T-helper 1 cell treated with Interleukin-12 subunit alpha and Interleukin-12 subunit beta and Interleukin-4 antibody, amounts not matched to agents 30 ng/mL and 1 ng/mL, for 36 hours (primary cell): ENCODE measurements at regions not wholly inside any gene's neighbourhood (a gene's known extent, or its start where the extent isn't known, plus 50 kb on each side); places are given as distances from the start of the nearest gene placed in this dataset.

ENCODE experiments used
- intact Hi-C: fragments of 100-400 bp; cut with micrococcal nuclease; formaldehyde crosslinking; loops from one replicate; pipeline ENCODE4 v1.15.1; 2024

DNA sequence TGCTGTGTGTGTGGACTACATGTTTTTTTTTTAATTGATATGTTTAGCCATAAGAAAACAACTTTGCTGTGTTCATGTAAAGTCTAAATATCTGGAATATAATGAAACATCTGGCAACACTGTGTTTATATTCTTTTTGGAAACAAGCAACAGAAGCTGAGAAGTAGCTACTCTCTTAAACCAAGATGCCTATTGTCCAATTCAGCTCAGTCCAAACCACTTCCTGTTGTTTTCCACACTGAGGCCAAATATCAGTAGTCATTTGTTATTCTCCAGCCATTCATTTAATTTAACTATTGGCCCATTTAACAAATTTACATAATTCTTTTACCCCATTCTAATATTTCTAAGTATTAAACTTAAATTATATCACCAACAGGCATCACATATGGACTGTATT is 903.0 kb upstream of the SLIT2 start:
- intact Hi-C loops, result no loop called here

DNA sequence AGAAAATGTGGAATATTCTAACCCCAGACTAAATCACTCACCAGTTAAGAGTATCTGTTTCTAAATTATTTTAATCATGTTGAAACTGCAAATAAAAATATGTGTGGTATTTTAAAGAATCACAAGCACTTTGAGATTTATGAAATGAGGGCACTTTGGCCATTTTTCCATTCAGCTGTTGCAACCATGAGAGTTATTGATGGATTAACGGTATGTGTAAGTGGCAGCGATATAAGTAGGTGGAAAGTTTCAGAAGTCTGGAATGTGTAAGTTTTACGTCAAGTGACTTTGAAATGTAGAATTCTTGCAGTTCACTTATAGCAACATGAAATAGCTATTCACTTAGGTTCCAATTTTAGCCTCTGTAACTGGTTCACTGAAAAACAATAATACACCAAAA is 905.1 kb upstream of the SLIT2 start:
- intact Hi-C loops, result no loop called here

DNA sequence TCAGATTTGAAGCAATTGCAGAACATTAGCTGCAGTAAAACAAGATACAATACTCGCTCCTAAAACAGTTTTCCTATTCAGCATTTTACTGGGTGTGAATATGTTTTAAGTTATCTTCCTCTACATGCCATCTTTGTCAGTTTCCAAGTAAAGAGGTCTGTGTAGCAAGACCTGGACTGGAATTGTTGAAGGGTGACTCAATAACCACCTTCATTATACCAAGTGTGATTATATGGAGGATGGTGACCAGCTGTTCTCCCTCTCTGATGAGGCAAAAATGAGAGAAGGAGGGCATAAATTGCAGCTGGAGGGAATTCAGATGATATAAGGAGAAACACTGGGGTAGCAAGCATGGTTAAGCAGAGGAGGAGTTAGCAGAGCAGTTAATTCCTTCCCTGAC is 922.1 kb upstream of the SLIT2 start:
- intact Hi-C loops, result no loop called here

DNA sequence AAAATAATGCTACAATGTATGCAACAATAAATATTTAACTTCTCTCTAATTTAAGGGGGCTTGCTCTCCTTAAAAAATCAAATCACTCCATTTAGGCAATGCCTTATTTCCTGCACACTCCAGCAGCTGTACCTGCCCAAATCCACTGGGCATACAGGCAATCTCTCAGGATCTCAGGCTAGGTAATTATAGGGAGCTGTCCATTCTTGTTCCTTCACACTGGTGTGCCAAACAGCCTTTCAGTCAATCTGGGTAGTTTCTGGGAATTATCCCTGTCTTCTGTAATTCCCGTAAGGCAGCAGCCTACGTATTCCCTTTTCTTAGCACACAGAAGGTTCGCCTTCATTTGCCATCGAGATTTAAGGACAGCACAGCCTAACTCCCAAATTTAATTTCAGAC is 922.6 kb upstream of the SLIT2 start:
- intact Hi-C loops, result no loop called here

DNA sequence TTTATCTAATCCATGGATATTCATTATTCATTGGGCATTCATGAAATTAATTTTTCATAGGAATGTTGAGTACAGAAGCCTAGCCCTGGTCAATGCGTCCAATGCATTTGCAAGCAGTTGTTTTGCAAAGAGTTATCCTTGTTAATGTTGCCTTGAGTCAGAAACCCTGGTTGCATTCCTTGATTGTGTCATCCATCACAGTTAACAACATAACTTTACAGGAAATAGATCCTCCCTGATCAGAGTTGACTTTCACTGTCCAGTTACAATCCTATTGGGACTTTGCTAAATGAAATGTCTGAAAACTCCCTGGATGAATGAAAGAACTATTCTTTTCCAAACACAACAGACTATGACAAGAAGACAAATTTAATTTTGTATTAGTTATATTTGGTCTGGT is 924.3 kb upstream of the SLIT2 start:
- intact Hi-C loops, result no loop called here

DNA sequence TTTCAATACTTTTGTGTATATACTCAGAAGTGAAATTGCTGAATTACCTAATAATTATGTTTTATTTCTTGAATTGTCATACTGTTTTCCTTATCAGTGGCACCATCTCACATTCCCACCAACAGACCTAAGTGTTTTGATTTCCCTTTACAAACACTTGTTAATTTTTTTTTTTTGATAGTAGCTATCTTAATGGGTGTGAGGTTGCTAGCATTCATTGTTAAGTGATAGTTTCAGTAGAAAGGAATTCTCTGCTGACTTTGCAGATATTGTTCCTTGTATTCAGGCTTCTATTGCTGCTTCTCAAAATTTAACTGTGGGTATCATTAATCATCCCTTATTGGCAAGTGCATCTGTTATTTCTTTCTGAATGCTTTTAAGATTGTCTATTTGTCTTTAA is 927.5 kb upstream of the SLIT2 start:
- intact Hi-C loops, result no loop called here

DNA sequence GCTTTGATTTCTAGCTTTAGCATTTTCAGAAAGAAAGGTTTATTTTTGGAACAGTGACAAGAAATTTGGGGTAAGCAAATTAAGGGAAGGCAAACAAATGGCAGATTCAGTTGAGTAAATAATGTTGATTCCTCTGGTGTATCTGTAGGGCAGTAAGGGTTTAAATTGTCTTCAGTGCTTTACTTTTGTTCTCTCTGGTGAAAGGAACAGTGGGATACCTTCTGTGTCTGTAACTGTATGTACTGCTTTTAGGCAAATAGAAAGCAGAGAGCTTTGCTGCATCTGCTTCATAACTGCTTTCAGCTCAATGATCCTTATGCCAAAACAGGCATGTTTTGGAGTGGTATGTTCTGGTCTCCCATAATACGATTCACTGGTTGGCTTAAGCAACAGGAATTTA is 932.1 kb upstream of the SLIT2 start:
- intact Hi-C loops, result no loop called here

DNA sequence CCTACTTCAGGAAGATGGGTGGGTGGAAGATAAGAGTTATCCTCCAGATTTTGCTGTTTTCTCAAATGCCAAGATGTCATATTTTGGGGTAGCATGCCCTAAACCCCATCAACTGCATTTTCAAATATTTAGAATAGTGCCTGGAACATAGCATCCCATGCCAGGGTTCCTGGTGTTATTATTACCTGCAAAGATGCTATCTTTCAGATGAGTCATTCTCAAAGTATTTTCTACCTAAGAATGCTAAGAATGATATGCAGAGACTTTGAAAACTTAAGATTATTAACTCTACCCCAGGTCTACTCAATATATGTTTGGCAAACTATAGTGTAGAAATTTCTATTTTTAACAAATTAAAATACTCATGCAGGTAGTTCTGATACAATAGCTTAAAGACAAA is 934.3 kb upstream of the SLIT2 start:
- intact Hi-C loops, result no loop called here

DNA sequence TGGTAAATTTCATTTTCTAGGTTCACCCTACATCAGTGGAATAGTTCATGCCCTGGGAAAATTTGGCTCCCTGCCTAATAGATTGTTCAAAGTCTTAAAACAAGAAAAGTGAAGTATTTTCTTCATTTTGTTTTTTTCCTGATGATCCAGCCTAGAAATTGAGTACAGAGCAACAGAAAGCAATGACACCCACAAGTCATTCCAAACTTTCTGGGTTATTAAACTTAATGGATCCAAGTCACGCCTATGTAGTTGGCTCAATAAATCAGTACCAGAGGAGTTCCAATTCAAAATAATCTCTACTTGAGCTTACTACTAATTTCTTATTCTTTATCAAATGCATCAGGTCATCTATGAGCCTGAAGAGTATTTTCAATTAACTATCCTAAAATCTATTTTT is 937.6 kb upstream of the SLIT2 start:
- intact Hi-C loops, result no loop called here

DNA sequence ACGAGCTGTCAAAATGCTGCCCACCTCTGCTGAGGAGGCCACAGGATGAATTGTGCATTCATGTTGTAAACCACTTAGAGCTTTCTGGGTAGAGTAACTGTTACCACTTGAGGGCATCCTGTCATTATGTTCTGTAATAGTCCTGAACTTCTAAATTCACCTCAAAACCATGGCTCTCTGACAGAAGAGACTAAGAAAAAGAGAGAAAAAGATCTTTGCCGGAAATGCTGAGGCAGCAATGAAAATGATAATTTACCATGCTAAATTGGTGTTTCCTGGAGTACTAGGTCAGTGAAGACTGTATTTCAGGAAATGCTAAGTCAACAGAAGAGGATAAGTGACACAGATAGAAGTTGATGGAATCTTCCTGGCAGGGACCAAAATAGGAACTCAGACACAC is 942.3 kb upstream of the SLIT2 start:
- intact Hi-C loops, result no loop called here

DNA sequence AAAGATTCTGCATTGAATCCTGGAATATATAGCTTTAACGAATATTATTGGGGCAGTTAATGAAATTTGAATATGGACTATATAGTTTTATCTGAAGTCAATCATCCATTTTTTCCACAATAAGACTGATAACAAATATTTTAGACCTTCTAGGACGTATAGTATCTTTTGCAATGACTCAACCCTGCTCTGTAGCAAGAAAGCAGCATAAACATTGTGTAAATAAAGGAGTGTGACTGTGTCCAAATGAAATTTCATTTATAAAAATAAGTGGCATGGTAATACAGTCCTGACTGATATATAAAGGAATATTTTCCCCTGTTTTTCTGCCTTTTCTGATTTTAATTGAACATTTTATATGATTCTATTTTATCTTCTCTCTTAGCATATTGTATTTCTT is 947.7 kb upstream of the SLIT2 start:
- intact Hi-C loops, result no loop called here

DNA sequence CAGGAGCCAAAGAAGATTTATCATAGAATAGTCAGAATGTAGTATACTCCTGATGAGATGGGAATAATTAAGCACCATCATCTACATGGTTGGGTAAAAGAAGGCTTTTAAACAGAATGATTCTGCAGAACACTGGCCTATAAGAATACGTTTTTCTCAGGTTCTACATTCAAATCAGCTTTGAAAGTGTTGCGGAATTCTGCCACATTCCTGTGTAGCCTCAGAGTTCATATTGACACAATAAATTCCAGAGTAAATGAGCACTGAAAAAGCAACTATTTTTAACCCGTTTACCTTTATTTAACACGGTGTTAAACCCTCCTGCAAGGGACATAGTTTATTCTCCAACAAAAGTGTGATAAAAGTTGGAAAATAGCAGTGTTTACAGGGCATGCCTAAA is 950.2 kb upstream of the SLIT2 start:
- intact Hi-C loops, result no loop called here

DNA sequence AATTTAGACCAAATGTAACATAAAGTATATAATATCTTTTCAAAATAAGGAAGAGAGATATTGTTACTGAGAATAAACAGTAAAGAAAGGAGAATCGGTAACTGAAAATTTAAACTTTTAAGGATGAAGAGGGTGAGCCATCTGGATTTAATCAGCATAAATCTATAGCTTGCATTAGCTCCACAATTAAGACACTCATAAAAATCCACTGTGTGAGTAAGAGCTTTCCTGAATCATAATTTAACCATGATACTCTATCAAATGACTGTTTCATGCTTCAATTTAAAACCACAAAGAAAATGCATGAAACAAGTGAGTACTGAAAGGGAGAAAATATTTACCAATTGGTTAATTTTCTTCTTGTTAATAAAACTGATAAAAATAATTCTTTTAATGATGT is 951.5 kb upstream of the SLIT2 start:
- intact Hi-C loops, result no loop called here

DNA sequence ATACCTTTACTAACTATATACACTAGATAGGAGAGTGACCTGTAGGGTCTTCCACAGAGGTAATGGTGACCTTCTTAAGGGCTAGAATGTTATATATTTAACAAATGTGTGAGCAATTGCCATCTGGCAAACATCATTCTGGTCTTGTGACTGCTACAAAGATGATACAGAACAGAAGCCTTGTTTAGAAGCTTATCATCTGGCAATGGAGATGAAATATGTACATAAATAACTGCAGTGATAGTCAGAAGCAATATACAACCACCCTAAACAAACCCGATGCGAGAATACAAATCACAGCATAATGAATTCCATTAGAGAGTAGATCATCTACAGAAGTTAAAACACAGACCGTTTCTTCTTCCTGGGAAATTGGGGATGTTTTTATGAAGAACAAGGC is 952.7 kb upstream of the SLIT2 start:
- intact Hi-C loops, result no loop called here

DNA sequence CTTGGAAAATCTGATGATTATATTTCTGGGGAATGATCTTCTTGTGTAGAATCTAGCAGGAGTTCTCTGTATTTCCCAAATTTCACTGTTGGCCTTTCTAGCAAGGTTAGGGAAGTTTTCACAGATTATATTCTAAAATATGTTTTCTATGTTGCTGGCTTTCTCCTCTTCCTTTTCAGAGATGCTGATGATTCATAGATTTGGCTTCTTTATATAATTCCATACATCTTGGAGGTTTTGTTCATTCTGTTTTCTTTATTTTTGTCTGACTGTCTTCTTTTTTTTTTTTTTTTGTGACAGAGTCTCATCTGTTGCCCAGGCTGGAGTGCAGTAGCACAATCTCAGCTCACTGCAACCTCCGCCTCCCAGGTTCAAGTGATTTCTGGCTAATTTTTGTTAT is 957.9 kb upstream of the SLIT2 start:
- intact Hi-C loops, result no loop called here

DNA sequence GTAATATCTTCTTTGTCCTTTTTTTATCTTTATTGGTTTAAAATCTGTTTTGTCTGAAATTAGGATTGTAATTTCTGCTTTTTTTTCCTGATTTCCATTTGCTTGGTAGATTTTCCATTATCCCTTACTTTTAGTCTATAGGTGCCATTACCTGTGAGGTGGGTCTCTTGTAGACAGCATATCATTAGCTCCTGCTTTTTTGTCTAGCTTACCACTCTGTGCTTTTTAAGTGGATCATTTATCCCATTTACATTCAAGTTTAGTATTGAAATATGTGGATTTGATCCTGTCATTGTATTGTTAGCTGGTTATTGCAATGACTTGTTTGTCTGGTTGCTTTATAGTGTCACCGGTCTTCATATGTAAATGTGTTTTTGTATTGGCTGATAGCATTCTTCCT is 958.6 kb upstream of the SLIT2 start:
- intact Hi-C loops, result no loop called here

DNA sequence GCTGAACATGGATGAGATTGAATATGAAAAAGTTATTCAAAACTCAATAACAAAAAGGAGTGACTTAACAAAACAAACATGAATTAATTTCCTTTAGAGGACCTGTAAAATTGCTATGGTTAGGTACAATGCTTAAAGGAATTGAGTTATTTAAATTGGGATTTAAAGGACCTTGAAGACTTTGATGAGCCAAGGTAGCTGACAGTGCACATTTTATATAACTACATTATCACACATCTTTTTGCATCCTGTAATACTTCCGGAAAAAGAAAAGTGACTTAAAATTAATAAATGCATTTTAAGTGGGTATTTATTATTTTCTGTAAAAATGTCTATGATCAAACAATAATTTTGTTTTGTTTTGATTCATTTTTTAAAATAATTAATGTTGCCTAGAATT is 964.8 kb upstream of the SLIT2 start:
- intact Hi-C loops, result no loop called here

DNA sequence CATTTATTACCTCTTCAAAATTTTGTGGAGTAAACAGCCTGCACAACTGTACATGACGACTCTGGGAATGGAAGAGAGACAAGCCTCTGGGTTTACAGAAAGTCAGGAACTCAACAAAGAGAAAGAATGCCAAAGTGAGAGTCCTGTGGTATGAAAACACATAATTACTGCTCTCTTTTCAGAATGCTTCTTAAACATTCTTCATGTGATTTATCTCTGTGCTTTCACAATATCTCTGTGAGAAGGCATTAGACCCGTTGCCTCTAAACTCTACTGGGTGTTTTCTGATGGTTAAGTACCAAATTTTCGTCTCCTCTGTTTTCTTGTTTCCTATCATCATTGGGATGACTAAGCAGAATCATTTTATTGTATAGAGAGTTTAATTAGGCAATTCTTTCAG is 966.6 kb upstream of the SLIT2 start:
- intact Hi-C loops, result no loop called here

DNA sequence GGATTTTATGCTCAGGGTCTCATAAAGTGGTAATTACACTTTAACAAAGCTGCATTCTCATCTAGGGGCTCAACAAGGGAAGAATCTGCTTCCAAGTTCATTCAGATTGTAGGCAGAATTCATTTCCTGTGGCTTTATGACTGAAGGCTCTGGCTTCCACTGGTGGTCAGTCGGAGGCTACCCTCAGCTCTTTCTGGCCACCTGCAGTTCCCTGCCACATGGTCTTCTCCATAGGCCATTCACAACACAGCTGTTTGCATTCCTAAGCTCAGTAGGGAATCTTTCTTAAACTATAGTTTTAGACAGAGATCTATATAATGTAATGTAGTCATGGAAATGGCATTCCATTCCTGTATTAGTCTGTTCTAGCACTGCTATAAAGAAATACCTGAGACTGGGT is 973.0 kb upstream of the SLIT2 start:
- intact Hi-C loops, result no loop called here

DNA sequence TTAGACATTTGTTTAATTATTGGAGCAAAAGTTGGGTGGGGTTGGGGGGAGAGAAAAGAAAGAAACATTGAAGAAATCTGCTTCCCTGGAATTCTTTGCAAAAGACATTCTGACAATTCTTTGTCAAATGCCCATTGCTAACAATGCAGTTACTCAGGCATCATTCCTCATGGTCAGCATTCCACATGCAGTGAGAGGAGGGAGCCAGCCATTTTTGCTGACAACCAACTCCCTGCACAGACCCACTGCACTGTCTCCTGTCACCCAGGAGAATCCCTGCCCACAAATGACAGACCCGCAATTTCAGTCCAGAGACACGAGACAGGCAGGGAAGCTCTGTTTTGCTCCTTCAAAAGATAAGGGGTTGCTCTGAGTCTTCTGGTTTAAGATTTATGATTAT is 985.1 kb upstream of the SLIT2 start:
- intact Hi-C loops, result no loop called here

DNA sequence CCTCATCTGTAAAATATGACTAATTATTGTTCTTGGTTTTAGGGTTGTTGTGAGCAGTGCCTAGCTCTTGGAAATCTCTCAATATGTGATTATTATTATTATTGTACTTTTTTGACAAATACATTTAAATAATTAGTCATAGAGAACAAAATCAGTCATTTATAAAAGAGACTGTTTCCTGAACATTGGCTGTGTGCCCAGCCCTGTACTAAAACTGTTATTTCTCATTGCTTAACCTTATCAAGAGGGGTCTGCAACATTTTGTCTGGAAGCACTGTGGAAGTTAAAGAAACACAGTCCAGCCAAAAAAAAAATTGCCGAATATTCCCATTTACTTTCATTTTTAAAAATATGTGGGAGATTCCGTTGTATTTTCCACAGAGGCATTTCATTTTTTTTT is 989.2 kb upstream of the SLIT2 start:
- intact Hi-C loops, result no loop called here

DNA sequence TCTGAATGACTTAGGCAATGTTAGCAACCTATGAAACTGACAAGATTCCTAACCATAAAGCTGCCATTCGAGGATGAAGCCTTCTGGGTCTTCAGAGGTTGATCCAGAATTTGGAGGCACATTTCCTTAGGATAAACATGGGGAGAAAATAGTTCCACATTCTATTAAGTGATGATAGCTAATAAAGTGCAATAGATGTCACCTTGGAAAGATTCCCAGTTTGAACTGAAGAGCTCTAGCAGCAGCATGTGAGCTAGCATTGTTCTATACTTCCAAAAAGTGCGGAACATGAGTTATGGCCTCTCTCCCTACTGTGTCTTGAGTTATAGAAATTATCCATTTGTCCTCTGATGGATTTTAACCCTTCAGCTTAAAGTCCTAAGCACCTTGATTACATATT is 991.4 kb upstream of the SLIT2 start:
- intact Hi-C loops, result no loop called here

DNA sequence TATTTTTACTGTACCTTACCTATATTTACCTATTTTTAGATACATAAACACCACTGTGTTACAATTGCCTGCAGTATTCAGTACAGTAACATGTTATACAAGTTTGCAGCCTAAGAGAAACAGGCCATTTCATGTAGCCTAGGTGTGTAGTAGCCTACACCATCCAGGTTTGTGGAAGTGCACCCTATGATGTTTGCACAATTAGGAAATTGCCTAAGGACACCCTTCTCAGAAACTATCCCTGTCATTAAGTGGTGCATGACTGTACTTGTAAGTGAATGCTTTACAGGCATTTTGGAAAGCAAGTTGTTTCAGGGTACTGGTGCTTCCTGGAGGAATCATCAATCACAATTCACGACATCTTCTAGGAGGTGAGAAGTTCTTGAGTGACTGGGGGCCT is 991.8 kb upstream of the SLIT2 start:
- intact Hi-C loops, result no loop called here

DNA sequence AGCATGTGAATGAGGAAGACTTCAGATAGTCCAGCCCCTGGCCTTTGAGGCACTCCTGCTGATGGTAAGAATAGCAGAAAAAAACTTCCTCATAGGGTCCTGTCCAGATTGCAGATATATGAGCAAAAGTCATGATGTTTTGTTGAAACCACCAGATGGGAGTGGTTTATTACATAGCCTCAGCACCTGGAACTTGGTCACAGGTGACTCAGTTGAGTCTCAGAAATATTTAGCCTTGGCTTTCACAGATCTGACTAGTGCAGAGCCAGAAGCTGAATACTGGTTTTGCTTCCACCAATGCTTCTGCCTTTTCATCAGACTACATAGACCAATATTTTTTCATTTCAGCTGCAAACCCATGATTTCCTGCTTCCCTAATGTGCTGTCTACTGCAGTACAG is 994.9 kb upstream of the SLIT2 start:
- intact Hi-C loops, result no loop called here

DNA sequence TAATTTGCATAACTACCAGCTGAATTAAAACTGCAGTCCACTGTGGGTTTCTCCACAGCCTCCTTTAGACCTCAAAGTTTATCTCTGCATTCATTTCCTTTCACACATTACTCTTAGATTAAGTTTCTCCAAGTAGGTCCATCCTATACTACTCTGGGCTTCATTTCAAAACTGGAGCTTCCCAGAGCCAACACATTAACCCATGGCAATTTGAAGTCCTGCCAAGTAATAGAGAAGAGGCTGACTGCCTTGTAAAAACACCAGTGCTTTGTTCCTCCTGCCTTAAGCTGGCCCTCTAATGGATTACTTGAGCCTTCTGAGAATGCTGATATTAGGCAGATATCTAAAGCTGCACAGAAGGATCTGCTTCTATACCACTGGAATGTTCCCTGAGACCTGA is 997.2 kb upstream of the SLIT2 start:
- intact Hi-C loops, result no loop called here
